K562 (cell line): ENCODE measurements at regions not wholly inside any gene's neighbourhood (a gene's known extent, or its start where the extent isn't known, plus 50 kb on each side); places are given as distances from the start of the nearest gene placed in this dataset.

Experiments used
- ATAC-seq: fragments of 200-7000 bp; cut with Tn5 transposase; 3 replicates; pipeline ENCODE4 v1.9.1; 2020; ENCODE audit warnings: moderate library complexity
- BruUV-seq: library from RNA; stranded (reverse); fragments of 400-500 nt; replicated peaks from 2 replicates; lab custom pipeline; 2021; lab: Mats Ljungman, UMichigan
- CTCF ChIA-PET: fragments of 300-600 bp; formaldehyde crosslinking; extraction: SDS; loops from one replicate; lab custom pipeline; 2021; ENCODE audit warnings: low intra/inter-chr PET ratio; lab: Yijun Ruan, JAX
- POLR2A ChIA-PET: fragments of 300-600, 350-650 bp; sonication (Branson Sonifier 250); formaldehyde crosslinking; extraction: SDS; loops from one replicate; lab custom pipeline; 2021; ENCODE audit warnings: antibody characterized with exemption, inconsistent platforms; lab: Yijun Ruan, JAX
- DNase-seq, 4 experiments: peaks; one replicate each; pipeline versions ENCODE4 v3.0.0 to v3.0.0-alpha.2; 2011 to 2018; ENCODE audit warnings: low spot score in 3 of 4, mixed read lengths in 3 of 4; ENCODE audit errors: extremely low read depth in 1 of 4
- FAIRE-seq: peaks from 2 replicates; lab custom pipeline; 2011; peaks lifted over from hg19 to GRCh38; lab: Jason Lieb, UNC
- H2AFZ ChIP-seq: 2 replicates; pipeline ENCODE4 v1.6.0; 2011; ENCODE audit warnings: low read depth, low read length, control low read depth, inconsistent platforms
- H3K27ac ChIP-seq: fragments of 200-600 bp; 3 replicates; pipeline ENCODE4 v1.8.0; 2011; ENCODE audit warnings: low read depth, mild to moderate bottlenecking, control low read depth, inconsistent platforms, low read length, moderate library complexity, mixed read lengths; ENCODE audit errors: extremely low read depth
- H3K27me3 ChIP-seq, 2 experiments: fragments of 300-600 bp in 1 of 2; 2 replicates in 1 of 2; 3 replicates in 1 of 2; pipeline versions ENCODE4 v1.6.0 to v1.8.0; 2011; ENCODE audit warnings: inconsistent platforms in 2 of 2, low read length in 2 of 2, mild to moderate bottlenecking in 1 of 2, mixed read lengths in 1 of 2, moderate library complexity in 1 of 2; ENCODE audit not compliant: control insufficient read depth in 2 of 2, insufficient read depth in 2 of 2
- H3K36me3 ChIP-seq: fragments of 300-600 bp; 3 replicates; pipeline ENCODE4 v1.8.0; 2011; ENCODE audit warnings: mild to moderate bottlenecking, low read length, inconsistent platforms; ENCODE audit not compliant: control insufficient read depth, insufficient read depth
- H3K4me1 ChIP-seq, 2 experiments: fragments of 200-600 bp in 1 of 2; replicated peaks in 1 of 2; 2 replicates in 1 of 2; 3 replicates in 1 of 2; pipeline versions ENCODE4 v1.5.1 to v1.8.0; 2011; ENCODE audit warnings: inconsistent platforms in 2 of 2, low read length in 2 of 2, mild to moderate bottlenecking in 1 of 2, mixed read lengths in 1 of 2, moderate library complexity in 1 of 2; ENCODE audit not compliant: control insufficient read depth in 2 of 2, insufficient read depth in 2 of 2
- H3K4me2 ChIP-seq: 2 replicates; pipeline ENCODE4 v1.6.1; 2011; ENCODE audit warnings: low read length, control low read depth, inconsistent platforms, mixed read lengths; ENCODE audit not compliant: insufficient read depth
- H3K4me3 ChIP-seq: fragments of 200-600 bp; sonication (generic), shearing (Covaris generic); 2 replicates; pipeline ENCODE4 v1.5.1; 2016; ENCODE audit warnings: control low read depth, inconsistent platforms
- H3K79me2 ChIP-seq: fragments of 200-600 bp; 3 replicates; pipeline ENCODE4 v1.8.0; 2011; ENCODE audit warnings: low read length, inconsistent platforms; ENCODE audit not compliant: control insufficient read depth, insufficient read depth
- H3K9ac ChIP-seq, 2 experiments: 2 replicates each; pipeline versions ENCODE4 v1.6.0 to v1.6.1; 2011; ENCODE audit warnings: low read depth in 2 of 2, low read length in 2 of 2, control low read depth in 1 of 2, inconsistent platforms in 1 of 2, mild to moderate bottlenecking in 1 of 2, mixed read lengths in 1 of 2; ENCODE audit not compliant: insufficient read depth in 1 of 2
- H3K9me1 ChIP-seq: one replicate; pipeline ENCODE4 v1.6.0; 2011; ENCODE audit warnings: inconsistent platforms, mild to moderate bottlenecking, low read length, moderate library complexity; ENCODE audit not compliant: control insufficient read depth, insufficient read depth
- H3K9me3 ChIP-seq: replicated peaks from 2 replicates; pipeline ENCODE4 v1.5.1; 2011; ENCODE audit warnings: low read depth, low read length, inconsistent platforms; ENCODE audit not compliant: control insufficient read depth, insufficient read depth
- H4K20me1 ChIP-seq: replicated peaks from 2 replicates; pipeline ENCODE4 v1.6.1; 2011; ENCODE audit warnings: low read length, inconsistent platforms, mixed read lengths; ENCODE audit not compliant: control insufficient read depth, insufficient read depth
- BMI1 ChIP-seq: fragments of 150-350 bp; IDR thresholded peaks from 2 replicates; pipeline ENCODE4 v1.6.1; 2014; ENCODE audit warnings: low read length
- CREBBP ChIP-seq: IDR thresholded peaks from one replicate; pipeline ENCODE4 v1.6.1; 2012; ENCODE audit warnings: low read depth, mild to moderate bottlenecking, control low read depth, inconsistent platforms, low read length
- CTCFL ChIP-seq: IDR thresholded peaks from 2 replicates; pipeline ENCODE4 v1.6.1; 2011; ENCODE audit warnings: borderline replicate concordance, low read depth, mild to moderate bottlenecking, moderate library complexity, low read length; ENCODE audit not compliant: insufficient read depth, poor library complexity, severe bottlenecking
- DACH1 ChIP-seq: fragments of 450-650 bp; IDR thresholded peaks from 2 replicates; pipeline ENCODE4 v1.6.1; 2018; ENCODE audit not compliant: partially characterized antibody
- FOXA3 ChIP-seq, 2 experiments: fragments of 450-650 bp in 1 of 2; sonication (generic) in 1 of 2; formaldehyde crosslinking; IDR thresholded peaks in 1 of 2; conservative IDR thresholded peaks in 1 of 2; 2 replicates each; pipeline versions ENCODE4 v1.4.0 to v1.8.0; 2020 to 2022; ENCODE audit warnings: mild to moderate bottlenecking in 2 of 2, missing genetic modification reagents in 1 of 2
- FUS ChIP-seq: fragments of 200-400 bp; formaldehyde crosslinking; optimal IDR thresholded peaks from 2 replicates; pipeline ENCODE3; 2017; ENCODE audit warnings: low read depth, low read length
- HINFP ChIP-seq: fragments of 450-650 bp; conservative IDR thresholded peaks from 2 replicates; pipeline ENCODE4 v1.6.1; 2016; ENCODE audit warnings: missing genetic modification characterization, low read depth, mild to moderate bottlenecking, control low read depth, missing compliant biosample characterization
- JUND ChIP-seq, 2 experiments: IDR thresholded peaks; 2 replicates in 1 of 2; 3 replicates in 1 of 2; pipeline ENCODE4 v1.6.1; 2011; ENCODE audit warnings: borderline replicate concordance in 2 of 2, low read depth in 2 of 2, low read length in 2 of 2, improper control_type of control experiment in 1 of 2, missing biosample characterization in 1 of 2, missing genetic modification characterization in 1 of 2, missing genetic modification reagents in 1 of 2
- SMAD3 ChIP-seq: fragments of 450-650 bp; formaldehyde crosslinking; conservative IDR thresholded peaks from 2 replicates; pipeline ENCODE4 v1.4.0; 2020; ENCODE audit warnings: mild to moderate bottlenecking
- SREBF2 ChIP-seq: sonication (generic); formaldehyde crosslinking; IDR thresholded peaks from 2 replicates; pipeline ENCODE4 v1.4.0; 2020; ENCODE audit warnings: mild to moderate bottlenecking, missing genetic modification reagents
- ZNF121 ChIP-seq: sonication (generic); formaldehyde crosslinking; conservative IDR thresholded peaks from 2 replicates; pipeline ENCODE4 v1.8.0; 2022; ENCODE audit warnings: missing genetic modification reagents
- ZNF133 ChIP-seq: fragments of 250-450 bp; sonication (Bioruptor Pico); IDR thresholded peaks from 2 replicates; pipeline ENCODE4 v1.4.0; 2020; ENCODE audit warnings: mild to moderate bottlenecking
- ZNF146 ChIP-seq: IDR thresholded peaks from one replicate; pipeline ENCODE4 v1.6.1; 2018; ENCODE audit warnings: missing compliant biosample characterization; ENCODE audit not compliant: unreplicated experiment
- ZNF232 ChIP-seq: sonication (generic); formaldehyde crosslinking; IDR thresholded peaks from 2 replicates; pipeline ENCODE4 v1.8.0; 2022; ENCODE audit warnings: mild to moderate bottlenecking, missing genetic modification reagents
- WGBS: fragments of 100-300 bp; shearing (Covaris generic); methylation state at CpG from one replicate; pipeline ENCODE4 v1.1.6; 2016; ENCODE audit warnings: low coverage, mixed read lengths; ENCODE audit not compliant: insufficient coverage; ENCODE audit errors: missing lambda C conversion rate; 5-methylcytosine and 5-hydroxymethylcytosine counted together
- in situ Hi-C: fragments of 300-500 bp; cut with MboI; formaldehyde crosslinking; loops from 4 replicates; pipeline ENCODE4 v1.15.0; 2018; ENCODE audit warnings: inconsistent platforms, mixed read lengths
- intact Hi-C: fragments of 100-400 bp; cut with micrococcal nuclease; formaldehyde crosslinking; loops from 2 replicates; pipeline ENCODE4 v1.14.2; 2022

GRCh38 chr7:10138087-10138854, 835.4 kb upstream of the PHF14 start:
- H3K9me3 ChIP-seq = 0 out of 2 replicates have a peak, but pooled peaks cover 4% of the 10 kb centered on the region

DNA sequence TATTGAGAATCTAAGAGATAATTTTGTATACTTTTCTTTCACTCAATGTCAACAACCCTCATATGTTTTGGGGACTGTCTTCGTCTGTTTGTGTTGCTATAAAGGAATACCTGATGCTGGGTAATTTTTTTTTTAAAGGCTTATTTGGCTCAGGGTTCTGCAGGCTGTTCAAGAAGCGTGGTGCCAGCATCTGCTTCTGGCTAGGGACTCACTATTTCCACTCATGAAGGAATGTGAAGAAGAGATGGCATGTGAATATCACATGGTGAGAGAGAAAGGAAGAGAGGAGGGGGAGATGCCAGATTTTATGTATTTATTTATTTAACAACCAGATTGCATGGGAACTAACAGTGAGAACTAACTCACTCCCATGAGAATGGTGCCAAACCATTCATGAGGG, 827.4 kb upstream of the PHF14 start:
- WGBS = 0% methylated on average over 2 of the region's 2 CpGs
- intact Hi-C loops (no loop called here), in situ Hi-C loops (no loop called here)
- H3K4me2 ChIP-seq = no peak overlapping the region
- no peaks in the 10 kb centered on the region for H3K27me3 ChIP-seq
- ATAC-seq (no peak), FAIRE-seq (no peak), DNase-seq (no peak)
- H2AFZ ChIP-seq = no peak overlapping the region
- H3K9me3 ChIP-seq = no peaks in the 10 kb centered on the region
- H3K36me3 ChIP-seq = no peaks in the 10 kb centered on the region
- no peak overlapping the region for H3K27ac ChIP-seq
- no peaks in the 10 kb centered on the region for H3K4me1 ChIP-seq
- BruUV-seq = no TSS peak
- H3K9me1 ChIP-seq = no peaks in the 10 kb centered on the region
- no peaks in the 10 kb centered on the region for H4K20me1 ChIP-seq
- no peak overlapping the region for H3K4me3 ChIP-seq
- ChIA-PET POLR2A (no interaction called here), CTCF (no interaction called here)
- no peaks in the 10 kb centered on the region for H3K79me2 ChIP-seq
- H3K9ac ChIP-seq = no peak overlapping the region
- TF ChIP-seq HINFP (tag) (no peak), CREBBP (no peak), SREBF2 (no peak), SMAD3 (no peak), JUND (IDR thresholded peaks at IDR 0.05; ENCODE audit: borderline replicate concordance, low read depth, low read length) (no peak), JUND (tag; IDR thresholded peaks at IDR 0.05; ENCODE audit: borderline replicate concordance, low read depth, low read length) (no peak), DACH1 (no peak), FUS (no peak), CTCFL (no peak), BMI1 (no peak), ZNF232 (no peak), ZNF133 (CRISPR knock-in tag) (no peak)

More at GRCh38 chr7:10138087-10138854, 835.4 kb upstream of the PHF14 start:
- Histone ChIP-seq H3K27ac (no peak overlapping the region), H2AFZ (no peak overlapping the region), H3K9me1 (no peaks in the 10 kb centered on the region), H3K4me2 (no peak overlapping the region), H3K27me3 (no peaks in the 10 kb centered on the region), H3K79me2 (no peaks in the 10 kb centered on the region), H3K4me3 (no peak overlapping the region), H3K4me1 (no peaks in the 10 kb centered on the region), H3K36me3 (no peaks in the 10 kb centered on the region), H4K20me1 (no peaks in the 10 kb centered on the region), H3K9ac (no peak overlapping the region)
- TF ChIP-seq FOXA3 (CRISPR knock-in tag; conservative IDR thresholded peaks at IDR 0.05 in 1 of 2, IDR thresholded peaks at IDR 0.05 in 1 of 2) (no peak), ZNF146 (CRISPR knock-in tag) (no peak), ZNF121 (CRISPR knock-in tag) (no peak)
- ChIA-PET POLR2A (no interaction called here), CTCF (no interaction called here)
- ATAC-seq = no peak
- no TSS peak for BruUV-seq
- no peak for DNase-seq
- FAIRE-seq = no peak
- 5% methylated on average over 5 of the region's 5 CpGs for WGBS
- intact Hi-C loops (no loop called here), in situ Hi-C loops (no loop called here)
